ENCODE measurements at regions not wholly inside any gene's neighbourhood (a gene's known extent, or its start where the extent isn't known, plus 50 kb on each side); places are given as distances from the start of the nearest gene placed in this dataset.
A peak's percentile ranks its signal among the peaks of the same experiment; 100 is the strongest.

- no peak overlapping the region for H3K27ac Mint-ChIP-seq
- no peaks in the 10 kb centered on the region for H3K4me1 Mint-ChIP-seq
These were observed 404.1 kb downstream of the METTL15 start for GRCh38 chr11:28512143-28512756.

GRCh38 chr11:28505232-28505631, 397.0 kb downstream of the METTL15 start:
- no peak overlapping the region for H3K4me3 Mint-ChIP-seq
- no peak for DNase-seq
- no peaks in the 10 kb centered on the region for H3K36me3 Mint-ChIP-seq (ENCODE audit: low read depth)
- no peak for TF ChIP-seq CTCF (IDR thresholded peaks at IDR 0.05)
- H3K9me3 Mint-ChIP-seq, result peaks cover 3% of the 10 kb centered on the region
- H3K27me3 Mint-ChIP-seq (ENCODE audit: low read depth, poor library complexity), result no peaks in the 10 kb centered on the region
- peak overlapping the region; percentile 84 for H3K27ac Mint-ChIP-seq
- peaks cover 17% of the 10 kb centered on the region for H3K4me1 Mint-ChIP-seq

More at GRCh38 chr11:28512143-28512756, 404.1 kb downstream of the METTL15 start:
- no peak for TF ChIP-seq CTCF (IDR thresholded peaks at IDR 0.05)
- H3K36me3 Mint-ChIP-seq (ENCODE audit: low read depth), result peaks cover 15% of the 10 kb centered on the region
- no peak for DNase-seq
- no peaks in the 10 kb centered on the region for H3K27me3 Mint-ChIP-seq (ENCODE audit: low read depth, poor library complexity)
- no peak overlapping the region for H3K4me3 Mint-ChIP-seq
- peaks cover 33% of the 10 kb centered on the region for H3K9me3 Mint-ChIP-seq

GRCh38 chr11:28504555-28505110, 396.4 kb downstream of the METTL15 start:
- peaks cover 3% of the 10 kb centered on the region for H3K9me3 Mint-ChIP-seq
- no peak for DNase-seq
- H3K27me3 Mint-ChIP-seq (ENCODE audit: low read depth, poor library complexity), result no peaks in the 10 kb centered on the region
- no peaks in the 10 kb centered on the region for H3K36me3 Mint-ChIP-seq (ENCODE audit: low read depth)
- H3K4me1 Mint-ChIP-seq, result peaks cover 17% of the 10 kb centered on the region
- no peak for TF ChIP-seq CTCF (IDR thresholded peaks at IDR 0.05)
- peak overlapping the region; percentile 84 for H3K27ac Mint-ChIP-seq
- no peak overlapping the region for H3K4me3 Mint-ChIP-seq

GRCh38 chr11:28495333-28495732, 387.1 kb downstream of the METTL15 start:
- Mint-ChIP-seq H3K27me3 (ENCODE audit: low read depth, poor library complexity) (peaks cover 3% of the 10 kb centered on the region), H3K27ac (no peak overlapping the region)

GRCh38 chr11:28491431-28491830, 383.2 kb downstream of the METTL15 start:
- H3K9me3 Mint-ChIP-seq, result no peaks in the 10 kb centered on the region
- no peak overlapping the region for H3K4me3 Mint-ChIP-seq
- TF ChIP-seq CTCF (IDR thresholded peaks at IDR 0.05), result no peak
- H3K27ac Mint-ChIP-seq, result no peak overlapping the region
- H3K4me1 Mint-ChIP-seq, result no peaks in the 10 kb centered on the region
- peaks cover 3% of the 10 kb centered on the region for H3K27me3 Mint-ChIP-seq (ENCODE audit: low read depth, poor library complexity)
- no peak for DNase-seq
- no peaks in the 10 kb centered on the region for H3K36me3 Mint-ChIP-seq (ENCODE audit: low read depth)

More at GRCh38 chr11:28495333-28495732, 387.1 kb downstream of the METTL15 start:
- no peak for TF ChIP-seq CTCF (IDR thresholded peaks at IDR 0.05)
- Mint-ChIP-seq H3K4me3 (no peak overlapping the region), H3K4me1 (no peaks in the 10 kb centered on the region), H3K9me3 (no peaks in the 10 kb centered on the region), H3K36me3 (ENCODE audit: low read depth) (no peaks in the 10 kb centered on the region)
- DNase-seq, result no peak

Data from nephron progenitor cell (in vitro differentiated cells).